HEK293 (cell line): ENCODE measurements at regions not wholly inside any gene's neighbourhood (a gene's known extent, or its start where the extent isn't known, plus 50 kb on each side); places are given as distances from the start of the nearest gene placed in this dataset.

Source experiments
- CTCF ChIA-PET: fragments of 350-600 bp; formaldehyde crosslinking; extraction: SDS; loops from one replicate; lab custom pipeline; 2021; ENCODE audit warnings: antibody characterized with exemption; lab: Yijun Ruan, JAX
- POLR2A ChIA-PET: fragments of 300-600 bp; formaldehyde crosslinking; extraction: SDS; loops from one replicate; lab custom pipeline; 2020; ENCODE audit warnings: antibody characterized with exemption, inconsistent platforms; lab: Yijun Ruan, JAX
- H3K27ac ChIP-seq: fragments of 200-500 bp; sonication (Bioruptor generic); 2 replicates; pipeline ENCODE4 v1.5.1; 2014; ENCODE audit warnings: low read depth, low read length, control low read depth, inconsistent platforms; ENCODE audit errors: extremely low read depth
- H3K36me3 ChIP-seq, 2 experiments: fragments of 200-500 bp in 1 of 2; sonication (Bioruptor generic) in 1 of 2; 1 replicate in 1 of 2; 2 replicates in 1 of 2; pipeline ENCODE4 v1.5.1; 2014 to 2017; ENCODE audit warnings: inconsistent platforms in 2 of 2, low read length in 2 of 2; ENCODE audit not compliant: control insufficient read depth in 2 of 2, insufficient read depth in 1 of 2
- H3K4me1 ChIP-seq: fragments of 200-500 bp; sonication (Bioruptor generic); 2 replicates; pipeline ENCODE4 v1.5.1; 2014; ENCODE audit warnings: mild to moderate bottlenecking, low read length, inconsistent platforms; ENCODE audit not compliant: control insufficient read depth, insufficient read depth
- H3K4me3 ChIP-seq: 2 replicates; pipeline ENCODE4 v1.5.1; 2011; ENCODE audit warnings: low read depth, mild to moderate bottlenecking, control low read depth, low read length, moderate library complexity
- H3K9me3 ChIP-seq: fragments of 200-500 bp; sonication (Bioruptor generic); 2 replicates; pipeline ENCODE4 v1.5.1; 2014; ENCODE audit warnings: low read depth, low read length, inconsistent platforms; ENCODE audit not compliant: control insufficient read depth, insufficient read depth
- GFI1B ChIP-seq: fragments of 450-650 bp; formaldehyde crosslinking; IDR thresholded peaks from 2 replicates; pipeline ENCODE4 v1.5.1; 2016; ENCODE audit warnings: missing biosample characterization, missing genetic modification characterization
- GLI4 ChIP-seq: fragments of 450-650 bp; formaldehyde crosslinking; IDR thresholded peaks from 2 replicates; pipeline ENCODE4 v1.5.1; 2016; ENCODE audit warnings: missing biosample characterization, missing genetic modification characterization
- MZF1 ChIP-seq: fragments of 450-650 bp; formaldehyde crosslinking; IDR thresholded peaks from 2 replicates; pipeline ENCODE4 v1.5.1; 2017; ENCODE audit warnings: missing biosample characterization, missing genetic modification characterization, borderline replicate concordance
- SCRT1 ChIP-seq: fragments of 450-650 bp; formaldehyde crosslinking; IDR thresholded peaks from 2 replicates; pipeline ENCODE4 v1.5.1; 2016; ENCODE audit warnings: missing biosample characterization, missing genetic modification characterization, borderline replicate concordance
- TSHZ1 ChIP-seq: fragments of 450-650 bp; formaldehyde crosslinking; IDR thresholded peaks from 2 replicates; pipeline ENCODE4 v1.5.1; 2016; ENCODE audit warnings: missing biosample characterization, missing genetic modification characterization, borderline replicate concordance
- YY2 ChIP-seq: fragments of 450-650 bp; formaldehyde crosslinking; IDR thresholded peaks from 2 replicates; pipeline ENCODE4 v1.5.1; 2016; ENCODE audit warnings: missing biosample characterization, missing genetic modification characterization
- ZBTB21 ChIP-seq: fragments of 450-650 bp; formaldehyde crosslinking; IDR thresholded peaks from 2 replicates; pipeline ENCODE4 v1.5.1; 2017; ENCODE audit warnings: missing biosample characterization, missing genetic modification characterization
- ZBTB48 ChIP-seq: fragments of 450-650 bp; formaldehyde crosslinking; IDR thresholded peaks from 2 replicates; pipeline ENCODE4 v1.5.1; 2016; ENCODE audit warnings: missing biosample characterization, missing genetic modification characterization
- ZBTB6 ChIP-seq: fragments of 450-650 bp; formaldehyde crosslinking; IDR thresholded peaks from 2 replicates; pipeline ENCODE4 v1.5.1; 2017; ENCODE audit warnings: missing biosample characterization, missing genetic modification characterization
- ZBTB7A ChIP-seq: fragments of 450-650 bp; formaldehyde crosslinking; IDR thresholded peaks from 2 replicates; pipeline ENCODE4 v1.5.1; 2016; ENCODE audit warnings: low read depth, missing biosample characterization, missing genetic modification characterization
- ZBTB8A ChIP-seq: fragments of 450-650 bp; formaldehyde crosslinking; IDR thresholded peaks from 2 replicates; pipeline ENCODE4 v1.5.1; 2016; ENCODE audit warnings: missing biosample characterization, missing genetic modification characterization
- ZFP41 ChIP-seq: fragments of 450-650 bp; formaldehyde crosslinking; IDR thresholded peaks from 2 replicates; pipeline ENCODE4 v1.5.1; 2016; ENCODE audit warnings: missing biosample characterization, missing genetic modification characterization, borderline replicate concordance
- ZFP69B ChIP-seq: fragments of 450-650 bp; formaldehyde crosslinking; IDR thresholded peaks from 2 replicates; pipeline ENCODE4 v1.5.1; 2016; ENCODE audit warnings: missing biosample characterization, missing genetic modification characterization
- ZNF138 ChIP-seq: fragments of 450-650 bp; formaldehyde crosslinking; IDR thresholded peaks from 2 replicates; pipeline ENCODE4 v1.5.1; 2016; ENCODE audit warnings: missing biosample characterization, missing genetic modification characterization, borderline replicate concordance
- ZNF184 ChIP-seq: fragments of 450-650 bp; IDR thresholded peaks from 2 replicates; pipeline ENCODE4 v1.5.1; 2018; ENCODE audit warnings: missing biosample characterization, mild to moderate bottlenecking, missing genetic modification characterization
- ZNF214 ChIP-seq: fragments of 450-650 bp; formaldehyde crosslinking; IDR thresholded peaks from 2 replicates; pipeline ENCODE4 v1.5.1; 2017; ENCODE audit warnings: missing biosample characterization, mild to moderate bottlenecking, missing genetic modification characterization, borderline replicate concordance
- ZNF24 ChIP-seq: fragments of 450-650 bp; formaldehyde crosslinking; IDR thresholded peaks from 2 replicates; pipeline ENCODE4 v1.5.1; 2016; ENCODE audit warnings: missing biosample characterization, missing genetic modification characterization
- ZNF324 ChIP-seq: fragments of 450-650 bp; formaldehyde crosslinking; IDR thresholded peaks from 2 replicates; pipeline ENCODE4 v1.5.1; 2016; ENCODE audit warnings: missing biosample characterization, missing genetic modification characterization
- ZNF335 ChIP-seq: fragments of 450-650 bp; formaldehyde crosslinking; conservative IDR thresholded peaks from 2 replicates; pipeline ENCODE4 v1.5.1; 2016; ENCODE audit warnings: missing biosample characterization, missing genetic modification characterization
- ZNF394 ChIP-seq: fragments of 450-650 bp; formaldehyde crosslinking; IDR thresholded peaks from 2 replicates; pipeline ENCODE4 v1.5.1; 2016; ENCODE audit warnings: missing biosample characterization, missing genetic modification characterization, mild to moderate bottlenecking, moderate library complexity, borderline replicate concordance
- ZNF423 ChIP-seq: fragments of 450-650 bp; formaldehyde crosslinking; IDR thresholded peaks from 2 replicates; pipeline ENCODE4 v1.5.1; 2016; ENCODE audit warnings: missing biosample characterization, missing genetic modification characterization
- ZNF514 ChIP-seq: fragments of 450-650 bp; formaldehyde crosslinking; IDR thresholded peaks from 2 replicates; pipeline ENCODE4 v1.5.1; 2016; ENCODE audit warnings: missing biosample characterization, missing genetic modification characterization
- ZNF544 ChIP-seq: fragments of 450-650 bp; formaldehyde crosslinking; IDR thresholded peaks from 2 replicates; pipeline ENCODE4 v1.5.0; 2017; ENCODE audit warnings: missing biosample characterization, missing genetic modification characterization
- ZNF548 ChIP-seq: fragments of 450-650 bp; formaldehyde crosslinking; IDR thresholded peaks from 2 replicates; pipeline ENCODE4 v1.5.1; 2016; ENCODE audit warnings: missing biosample characterization, missing genetic modification characterization
- ZNF571 ChIP-seq: fragments of 450-650 bp; formaldehyde crosslinking; IDR thresholded peaks from 2 replicates; pipeline ENCODE4 v1.5.0; 2017; ENCODE audit warnings: missing biosample characterization, missing genetic modification characterization
- ZNF626 ChIP-seq: fragments of 450-650 bp; sonication (Bioruptor Pico); formaldehyde crosslinking; IDR thresholded peaks from 2 replicates; pipeline ENCODE4 v1.5.1; 2018; ENCODE audit warnings: missing biosample characterization, missing genetic modification characterization, inconsistent platforms
- ZNF768 ChIP-seq: fragments of 450-650 bp; formaldehyde crosslinking; IDR thresholded peaks from 2 replicates; pipeline ENCODE4 v1.5.1; 2018; ENCODE audit warnings: missing biosample characterization, mild to moderate bottlenecking, missing genetic modification characterization
- ZNF776 ChIP-seq: fragments of 450-650 bp; formaldehyde crosslinking; IDR thresholded peaks from 2 replicates; pipeline ENCODE4 v1.5.0; 2017; ENCODE audit warnings: missing biosample characterization, missing genetic modification characterization, borderline replicate concordance
- ZNF777 ChIP-seq: fragments of 450-650 bp; formaldehyde crosslinking; IDR thresholded peaks from 2 replicates; pipeline ENCODE4 v1.5.1; 2017; ENCODE audit warnings: missing biosample characterization, missing genetic modification characterization, borderline replicate concordance
- ZSCAN5A ChIP-seq: fragments of 450-650 bp; formaldehyde crosslinking; IDR thresholded peaks from 2 replicates; pipeline ENCODE4 v1.5.1; 2016; ENCODE audit warnings: missing biosample characterization, missing genetic modification characterization

GRCh38 chr4:8745826-8746225 is 125.8 kb downstream of the HMX1 start:
- TF ChIP-seq ZNF184 (tag by site-specific recombination), result no peak
- no peak for TF ChIP-seq ZSCAN5A (tag by site-specific recombination)
- no peak for TF ChIP-seq ZNF214 (tag by site-specific recombination)
- TF ChIP-seq ZNF423 (tag by site-specific recombination), result no peak
- TF ChIP-seq YY2 (tag by site-specific recombination), result no peak
- no peak for TF ChIP-seq ZNF776 (tag by site-specific recombination)
- TF ChIP-seq ZNF324 (tag by site-specific recombination), result no peak
- no peak for TF ChIP-seq ZNF544 (tag by site-specific recombination)
- TF ChIP-seq TSHZ1, result no peak
- no peak for TF ChIP-seq GLI4 (tag by site-specific recombination)
- TF ChIP-seq ZBTB48 (tag by site-specific recombination), result no peak
- TF ChIP-seq ZNF138 (tag by site-specific recombination), result no peak
- no peak for TF ChIP-seq ZBTB21
- no peak for TF ChIP-seq ZBTB7A (tag by site-specific recombination)
- no peak for TF ChIP-seq ZNF571 (tag by site-specific recombination)
- ChIA-PET POLR2A (no interaction called here), CTCF (no interaction called here)
- no peaks in the 10 kb centered on the region for H3K9me3 ChIP-seq
- H3K27ac ChIP-seq, result no peak overlapping the region
- no peak overlapping the region for H3K4me3 ChIP-seq
- no peaks in the 10 kb centered on the region for H3K36me3 ChIP-seq
- no peaks in the 10 kb centered on the region for H3K4me1 ChIP-seq

GRCh38 chr4:8745005-8745790 is 126.4 kb downstream of the HMX1 start:
- no peak overlapping the region for H3K4me3 ChIP-seq
- no peaks in the 10 kb centered on the region for H3K9me3 ChIP-seq
- ChIA-PET POLR2A (no interaction called here), CTCF (no interaction called here)
- H3K4me1 ChIP-seq, result no peaks in the 10 kb centered on the region
- no peak overlapping the region for H3K27ac ChIP-seq
- H3K36me3 ChIP-seq, result no peaks in the 10 kb centered on the region
- TF ChIP-seq ZFP69B (tag by site-specific recombination), result no peak
- TF ChIP-seq ZNF777 (tag by site-specific recombination), result no peak
- no peak for TF ChIP-seq ZNF626 (tag by site-specific recombination)
- TF ChIP-seq ZBTB6 (tag by site-specific recombination), result no peak
- TF ChIP-seq ZNF768 (tag by site-specific recombination), result no peak
- TF ChIP-seq ZNF514, result no peak
- no peak for TF ChIP-seq ZNF24 (tag by site-specific recombination)
- TF ChIP-seq ZBTB8A (tag by site-specific recombination), result no peak
- TF ChIP-seq MZF1 (tag by site-specific recombination), result no peak
- no peak for TF ChIP-seq ZFP41 (tag by site-specific recombination)
- TF ChIP-seq ZNF394 (tag by site-specific recombination), result no peak
- no peak for TF ChIP-seq SCRT1 (tag by site-specific recombination)
- TF ChIP-seq ZNF548 (tag by site-specific recombination), result no peak
- no peak for TF ChIP-seq GFI1B
- no peak for TF ChIP-seq ZNF335 (tag by site-specific recombination)
